ENCODE measurements at regions not wholly inside any gene's neighbourhood (a gene's known extent, or its start where the extent isn't known, plus 50 kb on each side); places are given as distances from the start of the nearest gene placed in this dataset.

DNA sequence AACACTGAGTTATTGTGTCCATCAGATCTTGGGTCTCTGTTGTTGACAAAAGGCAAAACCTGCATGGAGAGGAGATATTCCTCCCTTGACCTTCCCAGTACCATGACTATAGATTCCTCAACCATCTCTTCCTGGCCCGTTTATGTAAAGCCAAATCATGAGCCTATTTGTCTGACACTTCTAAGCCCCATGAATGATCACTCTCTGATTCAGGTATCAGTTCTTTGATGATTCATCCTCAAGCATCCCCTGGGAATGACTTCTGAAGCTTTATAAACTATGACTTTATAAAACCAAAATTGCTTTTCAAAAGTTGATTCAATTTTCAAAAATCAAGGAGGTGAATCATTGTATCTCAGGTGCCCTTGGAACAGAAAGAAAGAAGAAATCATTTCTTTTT, 78.7 kb upstream of the LOC128125822 start:
- TF ChIP-seq, protein P1, sequence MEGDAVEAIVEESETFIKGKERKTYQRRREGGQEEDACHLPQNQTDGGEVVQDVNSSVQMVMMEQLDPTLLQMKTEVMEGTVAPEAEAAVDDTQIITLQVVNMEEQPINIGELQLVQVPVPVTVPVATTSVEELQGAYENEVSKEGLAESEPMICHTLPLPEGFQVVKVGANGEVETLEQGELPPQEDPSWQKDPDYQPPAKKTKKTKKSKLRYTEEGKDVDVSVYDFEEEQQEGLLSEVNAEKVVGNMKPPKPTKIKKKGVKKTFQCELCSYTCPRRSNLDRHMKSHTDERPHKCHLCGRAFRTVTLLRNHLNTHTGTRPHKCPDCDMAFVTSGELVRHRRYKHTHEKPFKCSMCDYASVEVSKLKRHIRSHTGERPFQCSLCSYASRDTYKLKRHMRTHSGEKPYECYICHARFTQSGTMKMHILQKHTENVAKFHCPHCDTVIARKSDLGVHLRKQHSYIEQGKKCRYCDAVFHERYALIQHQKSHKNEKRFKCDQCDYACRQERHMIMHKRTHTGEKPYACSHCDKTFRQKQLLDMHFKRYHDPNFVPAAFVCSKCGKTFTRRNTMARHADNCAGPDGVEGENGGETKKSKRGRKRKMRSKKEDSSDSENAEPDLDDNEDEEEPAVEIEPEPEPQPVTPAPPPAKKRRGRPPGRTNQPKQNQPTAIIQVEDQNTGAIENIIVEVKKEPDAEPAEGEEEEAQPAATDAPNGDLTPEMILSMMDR (conservative IDR thresholded peaks at IDR 0.05): no peak
- TF ChIP-seq ZFX (IDR thresholded peaks at IDR 0.05): no peak
